Mesenchymal stem cell (in vitro differentiated cells and primary cell): ENCODE measurements at regions not wholly inside any gene's neighbourhood (a gene's known extent, or its start where the extent isn't known, plus 50 kb on each side); places are given as distances from the start of the nearest gene placed in this dataset.

Source experiments
- DNase-seq: peaks from one replicate; pipeline ENCODE4 v3.0.0-alpha.2; 2013
- H2AFZ ChIP-seq: one replicate; pipeline ENCODE4 v1.6.1; 2013; ENCODE audit warnings: low read depth, mild to moderate bottlenecking, control low read depth, inconsistent platforms, low read length, moderate library complexity
- H2AK5ac ChIP-seq: 2 replicates; pipeline ENCODE4 v1.6.1; 2013; ENCODE audit warnings: low read length, moderate library complexity, mild to moderate bottlenecking, inconsistent platforms; ENCODE audit not compliant: severe bottlenecking
- H2BK120ac ChIP-seq: one replicate; pipeline ENCODE4 v1.6.1; 2013; ENCODE audit warnings: low read depth, mild to moderate bottlenecking, inconsistent platforms, low read length, moderate library complexity
- H2BK12ac ChIP-seq, 2 experiments: one replicate each; pipeline ENCODE4 v1.6.1; 2013; ENCODE audit warnings: inconsistent platforms in 2 of 2, low read length in 2 of 2, mild to moderate bottlenecking in 2 of 2, moderate library complexity in 2 of 2, control low read depth in 1 of 2
- H2BK15ac ChIP-seq: one replicate; pipeline ENCODE4 v1.6.1; 2013; ENCODE audit warnings: mild to moderate bottlenecking, low read depth, inconsistent platforms; ENCODE audit not compliant: poor library complexity, severe bottlenecking
- H2BK5ac ChIP-seq: 2 replicates; pipeline ENCODE4 v1.6.1; 2013; ENCODE audit warnings: low read depth, mild to moderate bottlenecking, low read length, control low read depth, inconsistent platforms; ENCODE audit not compliant: poor library complexity, severe bottlenecking
- H3K14ac ChIP-seq, 2 experiments: one replicate each; pipeline ENCODE4 v1.6.1; 2013; ENCODE audit warnings: inconsistent platforms in 2 of 2, low read length in 2 of 2, control low read depth in 1 of 2, mild to moderate bottlenecking in 1 of 2, moderate library complexity in 1 of 2
- H3K18ac ChIP-seq, 2 experiments: one replicate each; pipeline ENCODE4 v1.6.1; 2013; ENCODE audit warnings: inconsistent platforms in 2 of 2, low read length in 2 of 2, control low read depth in 1 of 2, low read depth in 1 of 2, mild to moderate bottlenecking in 1 of 2
- H3K23ac ChIP-seq, 2 experiments: one replicate each; pipeline ENCODE4 v1.6.1; 2013; ENCODE audit warnings: inconsistent platforms in 2 of 2, low read length in 2 of 2, mild to moderate bottlenecking in 2 of 2, moderate library complexity in 2 of 2, control low read depth in 1 of 2
- H3K27ac ChIP-seq: 2 replicates; pipeline ENCODE4 v1.5.1; 2013; ENCODE audit warnings: mild to moderate bottlenecking, moderate library complexity, low read length, control low read depth, inconsistent platforms; ENCODE audit not compliant: poor library complexity, severe bottlenecking
- H3K27me3 ChIP-seq, 2 experiments: 2 replicates each; pipeline versions ENCODE4 v1.6.1 to v1.7.0; 2013; ENCODE audit warnings: low read length in 2 of 2, mild to moderate bottlenecking in 2 of 2, moderate library complexity in 2 of 2, control low read depth in 1 of 2, inconsistent platforms in 1 of 2; ENCODE audit not compliant: control insufficient read depth in 1 of 2, insufficient read depth in 1 of 2
- H3K36me3 ChIP-seq, 2 experiments: 2 replicates each; pipeline versions ENCODE4 v1.6.1 to v1.7.0; 2013; ENCODE audit warnings: low read length in 2 of 2, control low read depth in 1 of 2, inconsistent platforms in 1 of 2, low read depth in 1 of 2, mild to moderate bottlenecking in 1 of 2; ENCODE audit not compliant: insufficient read depth in 2 of 2, control insufficient read depth in 1 of 2
- H3K4ac ChIP-seq, 2 experiments: one replicate each; pipeline ENCODE4 v1.6.1; 2013; ENCODE audit warnings: inconsistent platforms in 2 of 2, low read length in 2 of 2, mild to moderate bottlenecking in 2 of 2, moderate library complexity in 2 of 2, control low read depth in 1 of 2, low read depth in 1 of 2
- H3K4me1 ChIP-seq: 2 replicates; pipeline ENCODE4 v1.6.1; 2013; ENCODE audit warnings: low read depth, low read length, control low read depth; ENCODE audit not compliant: control insufficient read depth, insufficient read depth
- H3K4me2 ChIP-seq: 2 replicates; pipeline ENCODE4 v1.6.1; 2013; ENCODE audit warnings: low read length, mild to moderate bottlenecking, inconsistent platforms; ENCODE audit not compliant: poor library complexity, severe bottlenecking
- H3K4me3 ChIP-seq, 2 experiments: 2 replicates each; pipeline versions ENCODE4 v1.5.1 to v1.7.0; 2013; ENCODE audit warnings: low read length in 2 of 2, mild to moderate bottlenecking in 2 of 2, control low read depth in 1 of 2, low read depth in 1 of 2; ENCODE audit not compliant: insufficient read depth in 1 of 2
- H3K79me1 ChIP-seq: replicated peaks from 2 replicates; pipeline ENCODE4 v1.6.1; 2013; ENCODE audit warnings: mild to moderate bottlenecking, control low read depth, low read length, inconsistent platforms; ENCODE audit not compliant: poor library complexity, severe bottlenecking
- H3K9ac ChIP-seq: 2 replicates; pipeline ENCODE4 v1.7.0; 2013; ENCODE audit warnings: mild to moderate bottlenecking, low read length, moderate library complexity
- H3K9me3 ChIP-seq: 2 replicates; pipeline ENCODE4 v1.7.0; 2013; ENCODE audit warnings: mild to moderate bottlenecking, low read length; ENCODE audit not compliant: control insufficient read depth
- H4K8ac ChIP-seq: one replicate; pipeline ENCODE4 v1.6.1; 2013; ENCODE audit warnings: inconsistent platforms, mild to moderate bottlenecking, low read length, moderate library complexity
- H4K91ac ChIP-seq: one replicate; pipeline ENCODE4 v1.6.1; 2013; ENCODE audit warnings: mild to moderate bottlenecking, low read length, inconsistent platforms
- WGBS: methylation state at CpG from one replicate; pipeline ENCODE4 v1.1.7; 2013; ENCODE audit warnings: mixed read lengths; 5-methylcytosine and 5-hydroxymethylcytosine counted together

- H4K8ac ChIP-seq, result no peak overlapping the region
- no peak for DNase-seq
- no peak overlapping the region for H3K4ac ChIP-seq
Measured at GRCh38 chr20:24077145-24077544, 88.6 kb upstream of the GGTLC1 start.

GRCh38 chr20:24070679-24071078 lies 82.1 kb upstream of the GGTLC1 start:
- Histone ChIP-seq H3K27ac (no peak overlapping the region), H3K4ac (no peak overlapping the region), H2AFZ (no peak overlapping the region), H2BK12ac (no peak overlapping the region), H4K91ac (no peak overlapping the region), H3K79me1 (no peaks in the 10 kb centered on the region), H4K8ac (no peak overlapping the region), H2BK120ac (no peak overlapping the region), H3K18ac (no peak overlapping the region), H3K4me3 (no peak overlapping the region), H2BK15ac (no peak overlapping the region), H3K27me3 (peaks cover 0 to 21% of the 10 kb centered on the region in 2 experiments), H2AK5ac (no peak overlapping the region), H3K4me2 (no peak overlapping the region), H3K14ac (no peak overlapping the region), H2BK5ac (no peak overlapping the region), H3K23ac (no peak overlapping the region), H3K9ac (no peak overlapping the region), H3K9me3 (peaks cover 14% of the 10 kb centered on the region), H3K4me1 (no peaks in the 10 kb centered on the region), H3K36me3 (no peaks in the 10 kb centered on the region)
- no CpG with 5 or more reads among the region's 2 CpGs for WGBS
- DNase-seq, result no peak

More at GRCh38 chr20:24077145-24077544, 88.6 kb upstream of the GGTLC1 start:
- H2AFZ ChIP-seq, result no peak overlapping the region
- no peak overlapping the region for H2BK120ac ChIP-seq
- H2BK15ac ChIP-seq, result no peak overlapping the region
- no peak overlapping the region for H3K4me2 ChIP-seq
- no peak overlapping the region for H4K91ac ChIP-seq
- H3K4me3 ChIP-seq, result no peak overlapping the region
- no peaks in the 10 kb centered on the region for H3K36me3 ChIP-seq
- no peak overlapping the region for H3K14ac ChIP-seq
- H2BK12ac ChIP-seq, result no peak overlapping the region
- H3K23ac ChIP-seq, result no peak overlapping the region
- H3K27me3 ChIP-seq, result peaks cover 0 to 20% of the 10 kb centered on the region in 2 experiments
- H3K9ac ChIP-seq, result no peak overlapping the region
- no peaks in the 10 kb centered on the region for H3K79me1 ChIP-seq
- H3K18ac ChIP-seq, result no peak overlapping the region
- H2BK5ac ChIP-seq, result no peak overlapping the region
- H3K9me3 ChIP-seq, result no peaks in the 10 kb centered on the region
- no peak overlapping the region for H2AK5ac ChIP-seq
- no peak overlapping the region for H3K27ac ChIP-seq
- no peaks in the 10 kb centered on the region for H3K4me1 ChIP-seq

GRCh38 chr20:24066076-24066700 lies 77.6 kb upstream of the GGTLC1 start:
- Histone ChIP-seq H2AFZ (no peak overlapping the region), H3K4me1 (no peaks in the 10 kb centered on the region), H2AK5ac (no peak overlapping the region), H3K4me3 (no peak overlapping the region), H3K18ac (no peak overlapping the region), H4K8ac (no peak overlapping the region), H2BK12ac (no peak overlapping the region), H2BK5ac (no peak overlapping the region), H3K4ac (no peak overlapping the region), H3K4me2 (no peak overlapping the region), H3K27me3 (peaks cover 0 to 10% of the 10 kb centered on the region in 2 experiments), H3K27ac (no peak overlapping the region), H3K79me1 (no peaks in the 10 kb centered on the region), H3K14ac (no peak overlapping the region), H2BK15ac (no peak overlapping the region), H3K9me3 (peaks cover 7% of the 10 kb centered on the region), H3K9ac (no peak overlapping the region), H3K36me3 (no peaks in the 10 kb centered on the region), H2BK120ac (no peak overlapping the region), H4K91ac (no peak overlapping the region), H3K23ac (no peak overlapping the region)
- DNase-seq, result no peak
- 53% methylated on average over 6 of the region's 6 CpGs for WGBS

- no peak overlapping the region for H3K4ac ChIP-seq
- H2BK5ac ChIP-seq, result no peak overlapping the region
- no peak overlapping the region for H2BK12ac ChIP-seq
- H3K9me3 ChIP-seq, result no peaks in the 10 kb centered on the region
- peaks cover 0 to 10% of the 10 kb centered on the region in 2 experiments for H3K27me3 ChIP-seq
- H4K8ac ChIP-seq, result no peak overlapping the region
- no peak overlapping the region for H3K4me2 ChIP-seq
- no peak overlapping the region for H3K27ac ChIP-seq
- no peaks in the 10 kb centered on the region for H3K36me3 ChIP-seq
- H2AFZ ChIP-seq, result no peak overlapping the region
- H3K4me3 ChIP-seq, result no peak overlapping the region
- no peak overlapping the region for H3K9ac ChIP-seq
- no peak overlapping the region for H3K14ac ChIP-seq
- H3K4me1 ChIP-seq, result no peaks in the 10 kb centered on the region
- H3K79me1 ChIP-seq, result no peaks in the 10 kb centered on the region
- DNase-seq, result no peak
- H3K18ac ChIP-seq, result no peak overlapping the region
- no peak overlapping the region for H2BK15ac ChIP-seq
- no peak overlapping the region for H2BK120ac ChIP-seq
- H4K91ac ChIP-seq, result no peak overlapping the region
- no peak overlapping the region for H3K23ac ChIP-seq
- no peak overlapping the region for H2AK5ac ChIP-seq
Measured at GRCh38 chr20:24064915-24065314, 76.3 kb upstream of the GGTLC1 start.
